Epithelial cell of proximal tubule (primary cell): ENCODE measurements at regions not wholly inside any gene's neighbourhood (a gene's known extent, or its start where the extent isn't known, plus 50 kb on each side); places are given as distances from the start of the nearest gene placed in this dataset.

Source experiments
- DNase-seq: peaks from one replicate; pipeline ENCODE4 v3.0.0-alpha.2; 2011; ENCODE audit warnings: low read depth
- H3K4me3 ChIP-seq: 2 replicates; pipeline ENCODE4 v1.5.1; 2011; ENCODE audit warnings: low read depth, mild to moderate bottlenecking, low read length
- CTCF ChIP-seq: conservative IDR thresholded peaks from 2 replicates; pipeline ENCODE4 v1.5.1; 2012; ENCODE audit warnings: low read depth, mild to moderate bottlenecking, low read length

DNA sequence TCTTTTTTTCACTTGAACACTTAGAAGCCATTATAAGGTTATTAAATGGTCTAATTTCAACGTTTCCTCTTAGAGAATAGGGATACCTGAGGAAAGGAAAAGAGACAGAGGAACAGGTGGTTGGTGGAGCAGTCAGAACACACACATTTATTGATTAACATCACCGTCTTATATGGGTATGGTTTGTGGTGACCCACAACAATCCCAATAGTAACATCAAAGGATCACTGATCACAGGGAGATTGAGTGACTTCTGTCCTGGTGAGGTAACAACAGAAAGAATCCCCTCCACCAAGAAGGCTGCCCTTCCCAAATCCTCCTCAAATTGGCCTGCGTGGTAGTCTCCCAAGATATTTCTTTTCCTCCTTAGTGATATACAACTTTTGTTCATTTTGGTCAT is 474.0 kb downstream of the PLPP3 start:
- no peak for TF ChIP-seq CTCF
- H3K4me3 ChIP-seq: no peak overlapping the region
- DNase-seq: no peak

DNA sequence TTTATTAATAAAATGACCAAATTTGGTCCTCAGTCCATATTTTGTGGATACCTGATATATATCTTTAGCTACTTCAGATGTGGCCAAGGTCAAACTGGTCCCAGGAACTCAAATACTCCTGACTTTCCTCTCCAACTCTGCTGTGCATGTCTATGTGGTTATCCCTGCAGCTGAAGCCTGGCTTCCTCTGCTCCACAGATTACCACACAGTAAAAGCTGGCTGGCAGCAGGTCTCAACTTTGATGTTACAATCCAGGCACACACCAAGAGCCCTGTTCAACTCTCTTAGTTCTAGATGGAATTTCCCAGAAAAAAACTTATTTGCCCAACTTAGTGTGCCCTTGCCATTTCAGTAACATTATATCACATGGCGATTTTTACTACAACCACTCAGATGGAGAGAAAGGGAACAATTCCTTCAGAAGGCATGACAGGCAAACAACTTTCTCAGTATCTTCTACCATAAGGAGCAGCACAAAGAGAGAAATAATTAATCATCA is 479.5 kb downstream of the PLPP3 start:
- H3K4me3 ChIP-seq: no peak overlapping the region
- DNase-seq: no peak
- TF ChIP-seq CTCF: no peak

DNA sequence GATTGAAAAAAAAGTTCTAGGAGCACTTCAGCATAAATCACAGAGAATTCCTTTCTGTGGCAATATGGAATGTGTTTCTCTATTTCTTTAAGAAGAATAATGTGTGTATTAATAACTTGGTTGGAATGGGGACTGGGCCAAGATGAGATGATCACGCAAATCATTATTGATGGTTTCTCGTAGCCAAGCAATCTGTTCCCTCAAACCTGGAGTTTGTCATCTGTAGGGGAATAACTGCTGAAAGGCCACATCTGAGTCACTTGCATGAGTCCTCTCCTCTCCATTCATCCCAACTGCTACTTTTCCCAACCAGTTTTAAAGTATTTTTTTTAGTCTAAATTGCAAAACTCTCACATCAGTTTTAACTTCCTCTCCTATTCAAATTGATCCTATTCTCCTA is 480.4 kb downstream of the PLPP3 start:
- H3K4me3 ChIP-seq: no peak overlapping the region
- TF ChIP-seq CTCF: no peak
- no peak for DNase-seq

- H3K4me3 ChIP-seq: no peak overlapping the region
- TF ChIP-seq CTCF: no peak
- no peak for DNase-seq
Measured at GRCh38 chr1:56097713-56098112, 481.6 kb downstream of the PLPP3 start.

DNA sequence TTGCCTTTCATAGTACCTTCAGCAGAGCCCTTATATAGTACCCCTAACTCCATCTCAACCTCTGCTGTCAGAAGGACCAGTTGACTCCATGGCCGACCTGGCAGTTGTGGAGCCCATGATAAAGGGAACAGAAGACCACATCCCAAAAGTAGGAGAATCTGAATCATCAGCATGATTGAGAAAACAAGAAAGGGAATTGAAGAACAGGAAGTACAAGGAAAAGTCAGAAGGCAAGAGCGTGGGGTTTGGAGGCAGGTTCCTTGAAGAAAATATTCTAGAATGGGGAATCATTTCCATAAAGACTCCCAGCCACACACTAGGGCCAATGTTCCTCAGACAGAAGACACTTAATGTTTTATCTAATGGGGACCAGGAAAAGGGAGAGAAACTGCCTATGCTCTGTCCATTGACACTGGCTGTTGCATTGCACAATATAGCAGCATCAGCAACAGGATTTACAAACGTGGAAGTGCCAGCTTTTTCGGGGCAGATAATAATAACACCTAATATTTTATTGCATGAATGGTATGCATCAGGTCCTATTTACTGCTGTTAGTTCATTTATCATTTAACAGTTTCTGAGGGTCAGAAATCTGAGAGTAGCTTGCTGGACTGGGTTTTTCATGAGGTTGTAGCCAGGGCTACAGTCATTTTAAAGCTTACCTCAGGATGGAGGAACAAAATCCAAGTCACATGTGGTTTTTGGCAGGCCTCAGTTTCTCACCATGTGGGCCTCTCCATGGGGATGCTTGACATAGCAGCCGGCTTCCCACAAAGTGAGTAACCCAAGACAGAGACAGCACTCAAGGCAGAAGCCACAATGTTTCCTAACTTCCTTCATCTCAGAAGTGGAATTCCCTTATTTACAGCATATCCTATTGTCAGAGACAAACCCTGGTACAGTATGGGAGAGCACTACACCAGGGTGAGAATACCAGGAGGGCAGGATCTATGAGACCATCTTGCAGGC is 483.4 kb downstream of the PLPP3 start:
- H3K4me3 ChIP-seq: no peak overlapping the region
- DNase-seq: no peak
- no peak for TF ChIP-seq CTCF

DNA sequence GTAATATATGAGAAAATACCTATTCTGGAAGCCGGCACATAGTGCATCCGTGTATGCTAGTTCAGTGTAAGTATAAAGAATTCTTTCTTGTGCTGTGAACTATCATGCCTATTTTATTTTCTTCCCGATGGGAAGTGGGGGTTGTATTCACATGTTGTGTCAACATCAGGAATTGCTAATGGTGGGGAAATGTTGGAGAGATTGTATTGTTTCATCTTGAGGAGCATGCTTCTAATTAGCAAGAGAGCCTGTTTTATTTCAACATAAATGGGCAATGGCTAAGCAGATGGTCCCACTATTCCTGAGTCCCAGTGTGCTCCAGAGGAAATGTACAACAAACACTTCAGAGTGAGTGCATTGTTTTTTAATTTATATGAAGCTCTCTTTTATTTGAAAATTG is 485.2 kb downstream of the PLPP3 start:
- no peak for DNase-seq
- H3K4me3 ChIP-seq: no peak overlapping the region
- TF ChIP-seq CTCF: no peak
